SK-N-DZ (cell line): ENCODE measurements at regions not wholly inside any gene's neighbourhood (a gene's known extent, or its start where the extent isn't known, plus 50 kb on each side); places are given as distances from the start of the nearest gene placed in this dataset.

Experiments
- DNase-seq: peaks from one replicate; pipeline ENCODE4 v3.0.0-alpha.2; 2015; ENCODE audit warnings: low spot score

DNA sequence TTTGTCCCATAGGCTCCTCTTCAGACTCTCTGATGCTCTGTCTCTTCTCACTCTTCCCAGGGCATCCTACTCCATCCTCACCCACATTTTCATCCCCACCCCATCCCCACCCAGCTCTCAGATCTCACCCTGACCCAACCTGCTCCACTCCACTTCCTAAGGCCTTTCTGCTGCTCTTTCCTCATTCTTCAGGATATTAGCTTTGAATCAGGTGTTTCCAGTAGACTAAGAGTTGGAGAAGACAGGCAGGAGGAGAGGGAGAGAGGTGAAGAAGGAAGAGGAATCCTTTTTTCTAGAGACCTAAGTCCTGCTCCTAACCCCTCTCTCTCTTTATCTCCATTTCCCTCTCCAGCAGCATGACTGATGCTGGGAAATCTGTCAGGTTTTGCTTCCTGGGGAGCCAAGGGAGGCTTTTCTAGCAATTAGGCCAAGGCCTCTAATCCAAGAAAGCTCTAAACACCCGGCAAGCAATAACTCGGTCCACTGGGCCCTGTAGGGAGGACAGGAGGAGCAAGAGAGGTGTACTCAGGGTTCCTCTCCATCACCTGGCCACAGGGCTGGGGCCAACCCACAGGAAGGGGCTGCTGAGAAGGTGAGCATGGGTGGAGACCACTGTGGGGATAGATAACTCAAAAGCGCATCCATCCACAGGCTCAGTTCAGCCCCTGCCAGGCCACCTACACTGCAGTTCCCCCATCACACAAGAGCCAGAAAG, 133.3 kb downstream of the TMEM132E start:
- no peak for DNase-seq

DNA sequence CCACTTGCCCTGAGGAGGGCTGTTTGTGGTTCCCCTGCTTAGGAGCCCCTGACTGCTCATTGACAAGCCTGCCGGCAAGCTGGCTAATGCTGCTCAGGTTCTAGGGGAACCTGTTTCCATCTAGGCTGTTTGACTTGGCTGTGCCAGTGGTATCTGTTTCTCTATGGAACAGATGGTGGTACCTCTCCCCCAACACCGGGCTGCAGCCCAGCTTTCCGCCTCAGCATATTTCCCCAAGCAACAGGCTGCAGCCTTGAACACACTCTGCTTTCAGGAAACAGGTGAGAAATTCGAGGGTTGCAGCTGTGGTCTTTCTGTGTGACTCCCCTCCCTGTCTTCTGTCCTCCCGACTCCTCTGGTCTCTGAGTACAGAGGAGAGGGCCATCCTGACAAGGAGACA, 132.3 kb downstream of the TMEM132E start:
- no peak for DNase-seq

DNA sequence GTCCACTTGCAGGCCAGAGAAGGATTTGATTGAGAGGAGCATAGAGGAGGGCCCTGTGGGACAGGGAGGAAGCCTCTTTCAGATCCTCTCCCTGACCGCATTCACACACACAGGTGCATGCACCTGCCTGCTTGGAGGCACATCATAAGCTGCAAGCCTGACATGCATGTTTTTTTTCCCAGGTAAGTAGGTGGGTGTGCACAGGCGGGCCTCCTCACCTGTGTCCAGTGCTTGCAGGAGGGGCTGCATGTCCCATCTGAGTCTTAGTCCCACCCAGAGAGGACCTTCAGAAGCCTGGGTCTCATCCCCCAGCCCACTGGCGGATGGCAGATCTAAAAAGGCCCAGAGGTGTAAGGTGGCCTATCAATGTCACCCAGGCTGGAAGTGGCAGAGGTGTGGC, 130.8 kb downstream of the TMEM132E start:
- no peak for DNase-seq

DNA sequence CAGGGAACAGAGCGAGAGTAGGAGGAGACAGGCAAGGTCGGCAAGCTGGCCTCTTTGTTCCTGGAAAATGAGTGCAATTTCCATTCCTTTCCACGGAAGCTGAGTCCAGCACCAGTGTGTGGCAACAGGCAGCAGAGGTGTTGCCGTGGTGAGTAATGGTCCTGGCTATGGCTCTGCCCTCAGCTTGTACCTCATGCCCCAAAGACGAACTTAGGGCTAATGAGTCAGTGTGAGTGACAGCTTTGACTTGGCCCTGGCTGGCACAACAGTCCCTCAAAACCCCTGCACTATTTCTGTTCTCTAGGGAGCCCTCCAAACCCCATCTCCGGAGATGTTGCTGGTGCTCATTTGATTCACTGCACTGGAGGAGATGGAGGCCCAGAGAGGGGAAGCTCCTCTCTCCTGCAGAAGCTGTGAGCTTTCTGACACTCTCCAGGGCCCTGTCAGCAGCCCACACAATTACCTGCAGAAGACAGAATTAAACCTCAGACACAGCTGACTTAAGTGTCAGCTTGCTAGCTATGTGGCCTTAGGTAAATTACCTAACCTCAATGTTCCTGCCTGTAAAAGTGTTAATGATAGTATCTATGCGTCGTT, 129.9 kb downstream of the TMEM132E start:
- peak; percentile 12 for DNase-seq

DNA sequence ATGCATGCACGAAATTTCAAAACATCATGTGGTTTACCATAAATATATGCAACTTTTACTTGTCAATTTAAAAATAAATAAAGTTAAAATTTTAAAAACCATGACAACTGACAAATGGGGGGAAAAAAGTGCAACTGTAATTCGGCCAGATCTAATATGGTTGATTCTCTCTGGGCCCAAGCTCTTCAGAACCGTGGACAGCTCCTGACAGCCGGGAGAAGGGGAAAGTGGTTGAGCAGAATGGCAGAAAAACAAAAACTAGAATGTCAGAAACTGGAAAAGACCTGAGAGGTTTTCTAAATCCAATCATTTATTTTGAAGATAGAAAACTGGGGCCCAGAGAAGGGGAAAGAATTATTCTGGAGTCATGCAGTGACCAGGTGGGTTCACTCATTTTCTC, 126.6 kb downstream of the TMEM132E start:
- no peak for DNase-seq

DNA sequence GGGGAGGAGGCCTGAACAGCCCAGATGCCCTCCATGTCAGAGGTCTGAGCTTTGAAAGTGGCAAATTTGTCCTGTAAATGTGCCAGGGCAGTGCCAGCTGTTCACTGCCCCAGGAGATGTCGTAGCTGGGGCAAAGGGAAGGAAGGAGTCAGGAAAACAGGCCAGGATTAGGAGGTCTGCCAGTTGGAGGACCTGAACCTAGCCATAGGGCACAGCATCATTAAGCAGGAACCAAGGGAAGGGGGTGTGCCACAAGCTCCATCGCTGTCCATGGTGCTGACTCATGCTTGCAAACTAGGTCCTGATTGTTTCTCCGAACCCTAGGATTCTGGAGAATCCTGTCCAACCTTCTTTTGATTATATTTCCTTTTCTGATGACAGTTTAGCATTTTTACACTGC, 124.2 kb downstream of the TMEM132E start:
- DNase-seq: no peak

DNA sequence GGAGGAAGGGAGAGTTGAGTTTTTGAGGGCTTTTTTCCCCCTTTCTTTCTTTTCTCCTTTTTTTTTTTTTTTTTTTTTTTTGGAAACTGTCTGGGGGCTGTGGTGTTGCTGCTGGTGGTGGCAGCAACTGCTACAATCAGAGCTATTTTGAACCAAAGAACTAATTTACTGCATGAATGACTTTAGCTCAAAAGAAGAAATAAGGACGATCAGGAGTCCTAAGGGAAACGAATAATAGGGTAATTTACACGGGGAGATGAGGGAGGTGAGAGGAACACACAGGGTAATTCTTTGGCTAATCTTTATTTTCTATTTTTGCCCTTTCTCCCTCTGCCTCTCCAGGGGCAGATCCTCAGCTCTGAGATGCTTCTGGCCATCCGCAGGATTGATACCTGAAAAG, 119.8 kb downstream of the TMEM132E start:
- DNase-seq: no peak

DNA sequence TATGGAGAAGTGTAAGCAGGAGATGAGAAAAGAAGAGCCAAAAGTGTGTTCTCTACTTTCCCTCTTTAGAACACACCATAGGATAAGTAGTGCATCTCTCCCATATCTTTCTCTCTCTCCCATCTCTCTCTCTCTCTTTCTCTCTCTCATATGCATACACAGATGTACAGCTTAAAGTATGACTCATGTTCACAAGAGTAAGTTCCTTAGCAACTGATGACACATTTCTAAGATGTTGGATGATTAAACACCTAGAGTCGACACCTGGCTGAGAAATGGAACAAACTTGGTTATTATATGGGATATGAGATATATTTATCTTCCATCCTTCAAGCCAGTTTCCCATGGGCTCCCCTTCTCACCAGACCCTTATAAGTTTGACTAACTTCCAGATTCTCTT, 113.5 kb downstream of the TMEM132E start:
- DNase-seq: no peak
